ENCODE measurements at regions not wholly inside any gene's neighbourhood (a gene's known extent, or its start where the extent isn't known, plus 50 kb on each side); places are given as distances from the start of the nearest gene placed in this dataset.

DNA sequence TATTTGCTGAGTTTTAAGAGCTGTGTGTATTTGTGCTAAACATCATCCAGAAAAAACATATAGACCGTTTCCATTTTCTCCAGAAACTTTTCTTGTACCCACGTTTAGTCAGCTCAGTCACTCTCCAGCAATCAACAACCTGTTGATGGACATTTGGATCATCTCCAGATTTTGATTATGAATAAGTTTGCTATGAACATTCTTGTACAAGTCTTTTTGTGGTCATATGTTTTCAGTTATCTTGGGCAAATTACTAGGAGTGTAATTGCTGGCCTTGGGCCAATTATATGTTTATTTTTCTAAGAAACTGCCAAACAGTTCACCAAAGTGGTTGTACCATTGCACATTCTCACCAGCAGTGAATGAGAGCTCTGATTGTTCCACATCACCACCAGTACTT lies 221.8 kb downstream of the CENPF start:
- DNase-seq, result no peak

- DNase-seq, result no peak
Measured at GRCh38 chr1:214826619-214827018, 223.6 kb downstream of the CENPF start.

- no peak for DNase-seq
Measured at GRCh38 chr1:214827883-214828282, 224.9 kb downstream of the CENPF start.

DNA sequence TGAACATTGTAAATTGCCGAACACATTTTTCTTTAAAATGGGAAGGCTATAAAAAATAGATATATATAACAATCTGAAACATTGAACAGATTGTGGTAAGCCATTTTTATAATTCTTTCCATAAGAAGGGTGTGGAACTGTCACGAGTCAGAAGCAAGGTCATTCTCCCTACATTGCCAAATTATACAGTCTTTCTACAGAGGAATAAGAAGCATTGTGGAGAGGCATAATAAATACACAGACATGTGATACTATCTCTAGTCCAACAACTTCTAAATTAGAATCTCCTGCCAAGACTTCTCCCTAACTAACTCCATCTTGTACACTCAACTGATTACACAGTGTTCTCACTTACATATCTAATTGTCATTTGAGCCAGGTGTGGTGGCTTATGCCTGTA lies 227.9 kb downstream of the CENPF start:
- no peak for DNase-seq

DNA sequence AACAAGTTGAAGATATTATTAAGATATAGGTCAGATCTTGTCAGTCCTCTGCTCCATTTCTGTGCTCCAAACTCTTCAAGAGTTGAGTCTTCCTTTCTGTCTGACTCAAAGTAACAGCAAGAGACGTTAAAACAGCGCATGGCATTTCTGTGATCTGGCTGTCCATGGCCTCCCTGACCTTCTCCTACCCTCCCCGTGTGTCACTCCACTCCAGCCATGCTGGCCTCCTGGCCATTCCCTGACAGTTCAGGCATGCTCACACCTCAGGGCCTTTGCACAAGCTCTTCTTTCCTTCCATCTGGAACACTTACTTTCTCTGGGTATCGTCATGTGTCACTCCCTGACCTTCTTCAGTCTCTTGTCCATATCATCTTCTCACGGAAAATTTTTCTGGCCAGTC lies 229.0 kb downstream of the CENPF start:
- no peak for DNase-seq

GRCh38 chr1:214833178-214833756 lies 230.3 kb downstream of the CENPF start:
- no peak for DNase-seq

- DNase-seq, result no peak
Measured at GRCh38 chr1:214837376-214837775, 234.4 kb downstream of the CENPF start.

- DNase-seq, result no peak
Measured at GRCh38 chr1:214838351-214838750, 235.4 kb downstream of the CENPF start.

- no peak for DNase-seq
Measured at GRCh38 chr1:214840356-214840755, 237.4 kb downstream of the CENPF start.

DNA sequence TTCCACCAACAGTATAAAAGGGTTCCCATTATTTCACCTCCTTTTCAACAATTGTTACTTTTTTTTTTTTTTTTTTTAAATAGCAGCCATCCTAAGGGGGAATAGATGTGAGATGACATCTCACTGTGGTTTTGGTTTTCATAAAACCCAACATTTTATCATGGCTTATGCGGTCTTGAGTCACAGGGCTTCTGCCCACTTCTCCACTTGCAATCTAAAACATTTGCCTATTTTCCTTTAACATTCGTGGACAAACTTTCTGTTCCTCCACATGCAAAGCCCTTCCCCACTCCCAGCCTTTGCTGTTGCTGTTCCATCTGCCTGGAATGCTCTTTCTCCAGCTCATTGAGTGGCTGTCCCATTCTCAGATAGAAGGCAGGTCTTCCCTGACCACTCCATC lies 239.7 kb upstream of the KCNK2 start:
- DNase-seq, result no peak

DNA sequence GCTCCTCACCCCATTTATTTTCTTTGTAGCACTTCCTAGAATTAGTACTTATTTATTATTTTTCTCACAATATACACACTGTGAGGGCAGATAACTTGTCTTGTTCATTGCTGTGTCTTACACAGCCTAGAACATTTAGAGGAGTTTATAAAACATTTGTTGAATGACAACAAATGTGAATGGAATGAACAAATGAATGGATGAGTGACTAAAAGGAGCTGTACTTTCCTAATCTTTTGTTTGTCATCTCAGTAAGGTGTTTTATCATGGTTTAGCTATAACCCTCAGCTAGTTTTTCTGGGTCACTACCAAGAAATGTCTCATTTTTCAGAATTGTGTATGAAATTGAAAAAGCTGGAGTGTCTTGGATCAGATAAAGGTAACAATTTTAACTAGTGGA lies 239.3 kb upstream of the KCNK2 start:
- no peak for DNase-seq

DNA sequence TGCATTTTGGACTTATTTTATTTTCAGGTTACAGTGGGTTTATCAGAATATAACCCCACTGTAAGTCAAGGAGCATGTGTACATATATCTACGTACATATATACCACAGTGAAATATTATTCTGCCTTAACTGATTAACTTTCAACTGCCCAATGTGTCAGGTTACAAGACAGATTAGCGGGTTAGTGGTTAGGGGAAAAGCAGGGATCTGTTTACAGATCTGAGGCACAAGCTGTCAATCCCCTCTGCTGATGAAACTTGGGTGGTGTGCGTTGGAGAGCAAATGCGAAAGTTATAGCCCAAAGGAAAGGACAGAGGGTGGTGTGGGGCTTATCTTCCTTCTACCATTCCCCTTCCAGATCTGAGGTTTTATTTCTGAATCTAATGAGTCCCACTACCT lies 238.2 kb upstream of the KCNK2 start:
- DNase-seq, result no peak

- DNase-seq, result no peak
Measured at GRCh38 chr1:214846276-214846675, 236.3 kb upstream of the KCNK2 start.

- DNase-seq, result no peak
Measured at GRCh38 chr1:214847071-214847810, 235.3 kb upstream of the KCNK2 start.

DNA sequence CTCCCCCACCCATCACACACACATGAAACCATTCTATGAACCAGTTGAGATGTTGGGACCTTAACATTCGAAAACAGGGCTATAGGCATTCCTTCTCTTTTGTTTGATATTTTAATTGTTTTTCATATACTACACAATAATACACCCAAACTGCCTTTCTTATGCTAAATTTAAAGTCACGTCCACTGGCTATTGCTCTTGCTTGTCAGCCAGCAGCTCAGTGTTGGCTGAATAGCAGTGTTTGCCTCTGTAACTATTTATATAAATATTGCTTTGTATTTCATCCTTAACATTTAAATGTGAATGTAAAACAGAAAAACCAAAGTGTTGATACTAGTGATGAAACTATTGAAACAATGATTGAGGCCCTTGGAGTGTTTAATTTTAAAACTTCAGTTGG lies 234.4 kb upstream of the KCNK2 start:
- DNase-seq, result no peak

- no peak for DNase-seq
Measured at GRCh38 chr1:214850432-214851050, 232.0 kb upstream of the KCNK2 start.

DNA sequence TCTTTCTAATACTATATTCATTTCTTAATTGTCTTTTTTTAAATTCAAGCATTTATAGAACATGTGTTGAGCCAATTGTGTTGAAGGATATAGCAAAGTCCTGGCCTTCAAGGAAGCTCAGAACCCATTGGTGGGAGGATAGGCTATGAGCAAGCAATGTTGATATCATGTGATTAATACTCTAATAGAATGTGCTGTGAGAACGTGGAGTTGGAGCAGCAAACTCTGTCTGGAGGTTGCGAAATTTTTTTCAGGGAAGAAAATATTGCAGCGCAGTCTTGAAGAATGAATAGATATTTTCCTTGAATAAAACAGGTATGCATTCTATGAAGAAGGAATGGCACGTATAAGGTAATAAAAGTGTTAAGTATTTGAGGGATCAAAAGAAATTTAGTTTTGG lies 229.2 kb upstream of the KCNK2 start:
- no peak for DNase-seq

GRCh38 chr1:214854126-214854875 lies 228.2 kb upstream of the KCNK2 start:
- no peak for DNase-seq

- no peak for DNase-seq
Measured at GRCh38 chr1:214856843-214857242, 225.7 kb upstream of the KCNK2 start.

DNA sequence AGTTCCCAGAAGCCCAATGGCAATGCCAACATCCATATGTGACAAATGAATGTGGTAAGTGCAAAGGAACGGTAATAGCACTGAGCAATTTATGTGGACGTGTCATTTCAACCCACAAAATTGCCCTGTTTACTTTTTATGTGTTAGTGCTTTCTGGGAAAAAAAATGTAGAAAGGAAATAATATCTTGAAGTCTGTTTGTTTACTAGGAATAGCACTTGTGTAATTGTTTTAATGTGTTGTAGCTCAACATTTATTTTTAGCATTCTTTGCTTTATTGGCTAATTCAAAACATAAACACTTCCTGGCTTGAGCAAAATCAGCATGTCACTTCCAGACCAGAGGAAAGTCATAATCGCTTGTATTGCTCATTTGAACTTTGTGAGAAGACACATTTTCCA lies 224.8 kb upstream of the KCNK2 start:
- no peak for DNase-seq

DNA sequence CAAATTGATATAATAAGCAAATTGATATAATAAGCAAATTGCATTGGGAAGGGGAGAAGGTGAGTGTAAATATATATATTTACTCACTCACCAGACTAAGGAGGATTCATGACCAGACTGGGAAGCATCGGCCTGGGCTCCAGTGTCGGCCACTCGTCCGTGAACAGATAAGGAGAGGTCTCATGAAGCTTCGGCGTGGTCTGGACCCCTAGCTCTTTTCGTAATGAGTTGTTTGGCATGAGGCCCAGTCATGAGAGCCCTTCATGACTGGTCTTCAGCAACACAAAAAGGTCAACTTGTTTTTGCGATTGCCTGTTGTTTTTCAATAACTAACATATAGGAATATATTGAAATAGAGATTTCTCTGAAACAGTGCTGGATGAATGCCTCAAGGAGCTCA lies 222.9 kb upstream of the KCNK2 start:
- DNase-seq, result no peak

DNA sequence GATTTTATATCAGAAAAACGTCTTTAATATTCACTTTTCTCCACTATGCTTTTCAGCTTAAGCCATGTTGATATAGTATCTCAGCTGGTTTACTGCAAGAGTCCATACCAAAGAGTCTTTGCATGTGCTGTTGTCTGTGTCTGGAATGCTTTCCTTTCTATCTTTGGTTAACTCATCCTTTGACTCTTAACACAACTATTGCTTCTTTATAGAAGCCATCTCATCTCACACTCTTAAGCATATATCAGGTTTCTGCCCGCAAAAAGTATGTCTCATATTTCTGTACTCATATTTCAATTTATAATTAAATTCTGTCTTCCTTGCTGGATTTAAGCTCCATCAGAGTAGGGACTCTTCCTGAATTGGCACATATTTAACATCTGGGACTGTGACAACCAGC lies 220.9 kb upstream of the KCNK2 start:
- DNase-seq, result no peak

- DNase-seq, result no peak
Measured at GRCh38 chr1:214862421-214862820, 220.1 kb upstream of the KCNK2 start.

Data from SW 1271 (cell line).